ENCODE measurements at regions not wholly inside any gene's neighbourhood (a gene's known extent, or its start where the extent isn't known, plus 50 kb on each side); places are given as distances from the start of the nearest gene placed in this dataset.
"Not testable (repeated sequence)": the region's sequence is repeated elsewhere in the genome, so short reads cannot be mapped to it uniquely, and the experiment has no call there.

GRCh38 chr2:147603876-147604275 is 241.0 kb upstream of the ACVR2A start:
- DNase-seq (ENCODE audit: low read depth) (no peak), FAIRE-seq (no peak)
- Histone ChIP-seq H3K27me3 (ENCODE audit: control insufficient read depth, insufficient read depth, low read length) (no peaks in the 10 kb centered on the region), H3K36me3 (ENCODE audit: control insufficient read depth, insufficient read depth, low read length) (no peaks in the 10 kb centered on the region), H3K4me3 (ENCODE audit: low read depth, low read length) (no peak overlapping the region)
- TF ChIP-seq, protein P1, sequence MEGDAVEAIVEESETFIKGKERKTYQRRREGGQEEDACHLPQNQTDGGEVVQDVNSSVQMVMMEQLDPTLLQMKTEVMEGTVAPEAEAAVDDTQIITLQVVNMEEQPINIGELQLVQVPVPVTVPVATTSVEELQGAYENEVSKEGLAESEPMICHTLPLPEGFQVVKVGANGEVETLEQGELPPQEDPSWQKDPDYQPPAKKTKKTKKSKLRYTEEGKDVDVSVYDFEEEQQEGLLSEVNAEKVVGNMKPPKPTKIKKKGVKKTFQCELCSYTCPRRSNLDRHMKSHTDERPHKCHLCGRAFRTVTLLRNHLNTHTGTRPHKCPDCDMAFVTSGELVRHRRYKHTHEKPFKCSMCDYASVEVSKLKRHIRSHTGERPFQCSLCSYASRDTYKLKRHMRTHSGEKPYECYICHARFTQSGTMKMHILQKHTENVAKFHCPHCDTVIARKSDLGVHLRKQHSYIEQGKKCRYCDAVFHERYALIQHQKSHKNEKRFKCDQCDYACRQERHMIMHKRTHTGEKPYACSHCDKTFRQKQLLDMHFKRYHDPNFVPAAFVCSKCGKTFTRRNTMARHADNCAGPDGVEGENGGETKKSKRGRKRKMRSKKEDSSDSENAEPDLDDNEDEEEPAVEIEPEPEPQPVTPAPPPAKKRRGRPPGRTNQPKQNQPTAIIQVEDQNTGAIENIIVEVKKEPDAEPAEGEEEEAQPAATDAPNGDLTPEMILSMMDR (IDR thresholded peaks at IDR 0.05; ENCODE audit: insufficient read depth, low read length, severe bottlenecking) = no peak

DNA sequence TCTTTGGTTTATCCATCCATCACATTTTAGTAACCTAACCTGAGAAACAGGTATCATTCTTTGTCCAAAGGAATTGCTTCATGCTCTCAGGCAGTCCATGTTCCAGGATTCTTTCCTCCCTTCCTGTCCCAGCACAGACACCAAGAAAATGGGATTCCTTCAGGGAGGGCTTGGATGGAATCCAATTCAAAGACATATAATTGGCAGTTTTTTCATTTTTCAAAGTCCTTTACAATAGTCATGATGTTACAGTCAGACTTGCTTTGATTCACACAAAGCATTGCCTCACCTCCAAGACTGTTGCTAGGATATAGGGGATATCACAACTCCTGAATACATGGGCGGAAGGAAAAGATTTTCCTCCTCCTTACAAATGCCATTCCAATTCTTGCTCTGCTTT is 241.4 kb upstream of the ACVR2A start:
- peak; percentile 25 for DNase-seq (ENCODE audit: low read depth)
- Histone ChIP-seq H3K36me3 (ENCODE audit: control insufficient read depth, insufficient read depth, low read length) (no peaks in the 10 kb centered on the region), H3K27me3 (ENCODE audit: control insufficient read depth, insufficient read depth, low read length) (no peaks in the 10 kb centered on the region), H3K4me3 (ENCODE audit: low read depth, low read length) (no peak overlapping the region)
- TF ChIP-seq, protein P1 (IDR thresholded peaks at IDR 0.05; ENCODE audit: insufficient read depth, low read length, severe bottlenecking) = no peak
- no peak for FAIRE-seq

DNA sequence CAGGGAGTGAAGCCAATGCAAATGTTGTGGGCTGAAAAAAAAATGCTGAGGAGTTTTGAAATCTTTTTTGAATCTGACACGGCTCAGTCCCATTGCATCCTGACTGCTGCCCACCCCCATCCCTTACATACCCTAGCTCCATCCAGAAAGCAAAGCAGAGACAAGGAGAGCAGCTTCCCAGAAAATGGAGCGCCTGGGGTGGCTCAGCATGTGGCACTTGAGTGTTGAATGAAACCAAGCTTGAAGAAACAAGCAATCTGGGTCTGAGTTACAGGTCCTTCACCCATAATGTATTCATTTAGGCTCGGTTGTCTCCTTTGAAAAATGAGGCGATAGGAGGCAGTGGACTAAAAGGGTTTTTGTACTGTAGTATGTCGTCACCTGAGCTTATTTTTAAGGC is 244.2 kb upstream of the ACVR2A start:
- no peak for DNase-seq (ENCODE audit: low read depth)
- no peaks in the 10 kb centered on the region for H3K27me3 ChIP-seq (ENCODE audit: control insufficient read depth, insufficient read depth, low read length)
- no peak for FAIRE-seq
- TF ChIP-seq, protein P1 (IDR thresholded peaks at IDR 0.05; ENCODE audit: insufficient read depth, low read length, severe bottlenecking) = no peak
- H3K4me3 ChIP-seq (ENCODE audit: low read depth, low read length) = no peak overlapping the region
- H3K36me3 ChIP-seq (ENCODE audit: control insufficient read depth, insufficient read depth, low read length) = no peaks in the 10 kb centered on the region

DNA sequence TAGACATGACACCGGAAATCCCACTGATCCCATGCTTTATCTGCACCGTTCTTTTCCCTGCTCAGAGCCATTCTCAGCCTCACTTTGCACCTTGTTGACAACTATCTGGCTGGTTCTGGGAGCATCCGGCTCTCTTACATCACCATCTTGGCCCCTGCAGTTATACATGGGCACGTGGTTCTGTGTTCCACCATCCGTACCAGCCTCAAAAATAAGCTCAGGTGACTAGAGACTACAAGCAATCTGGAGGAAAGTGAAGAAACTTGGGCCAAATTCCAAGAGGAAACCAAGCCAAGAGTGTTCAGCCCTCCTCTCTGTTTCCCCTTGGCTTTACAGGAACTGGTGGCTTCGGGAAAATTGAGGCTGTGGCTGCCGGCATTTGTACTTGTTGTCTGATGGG is 244.6 kb upstream of the ACVR2A start:
- Histone ChIP-seq H3K4me3 (ENCODE audit: low read depth, low read length) (no peak overlapping the region), H3K27me3 (ENCODE audit: control insufficient read depth, insufficient read depth, low read length) (no peaks in the 10 kb centered on the region), H3K36me3 (ENCODE audit: control insufficient read depth, insufficient read depth, low read length) (no peaks in the 10 kb centered on the region)
- no peak for FAIRE-seq
- no peak for DNase-seq (ENCODE audit: low read depth)
- TF ChIP-seq, protein P1 (IDR thresholded peaks at IDR 0.05; ENCODE audit: insufficient read depth, low read length, severe bottlenecking) = no peak

DNA sequence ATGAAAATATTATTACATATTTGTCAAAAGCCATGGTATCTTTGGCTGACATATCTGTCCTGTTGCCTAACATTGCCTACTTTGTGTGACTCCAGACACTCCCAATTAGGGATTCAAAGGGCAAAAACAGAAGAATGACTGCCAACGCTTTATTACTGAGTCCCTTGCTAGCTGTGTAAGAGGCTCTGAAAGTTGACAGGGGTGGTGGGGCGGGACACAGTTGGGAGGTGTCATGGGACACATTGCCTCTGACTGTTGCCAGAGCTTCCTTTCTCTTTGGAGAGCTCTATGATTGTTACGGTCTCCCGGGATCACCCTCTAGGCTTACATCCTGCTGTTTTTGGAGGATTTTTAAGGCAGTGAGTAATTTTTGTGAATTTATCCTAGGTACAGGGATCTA is 249.6 kb upstream of the ACVR2A start:
- DNase-seq (ENCODE audit: low read depth) (no peak), FAIRE-seq (no peak)
- Histone ChIP-seq H3K36me3 (ENCODE audit: control insufficient read depth, insufficient read depth, low read length) (no peaks in the 10 kb centered on the region), H3K27me3 (ENCODE audit: control insufficient read depth, insufficient read depth, low read length) (no peaks in the 10 kb centered on the region), H3K4me3 (ENCODE audit: low read depth, low read length) (no peak overlapping the region)
- TF ChIP-seq, protein P1 (IDR thresholded peaks at IDR 0.05; ENCODE audit: insufficient read depth, low read length, severe bottlenecking) = no peak

GRCh38 chr2:147594038-147594437 is 250.8 kb upstream of the ACVR2A start:
- Histone ChIP-seq H3K4me3 (ENCODE audit: low read depth, low read length) (no peak overlapping the region), H3K27me3 (ENCODE audit: control insufficient read depth, insufficient read depth, low read length) (no peaks in the 10 kb centered on the region), H3K36me3 (ENCODE audit: control insufficient read depth, insufficient read depth, low read length) (no peaks in the 10 kb centered on the region)
- DNase-seq (ENCODE audit: low read depth) (no peak), FAIRE-seq (no peak)
- TF ChIP-seq, protein P1 (IDR thresholded peaks at IDR 0.05; ENCODE audit: insufficient read depth, low read length, severe bottlenecking) = no peak

- not testable (repeated sequence) for FAIRE-seq; H3K27me3 ChIP-seq (ENCODE audit: control insufficient read depth, insufficient read depth, low read length); DNase-seq (ENCODE audit: low read depth); H3K4me3 ChIP-seq (ENCODE audit: low read depth, low read length); H3K36me3 ChIP-seq (ENCODE audit: control insufficient read depth, insufficient read depth, low read length)
Measured at GRCh38 chr2:147592784-147593183, 252.0 kb upstream of the ACVR2A start.

Data from bronchial epithelial cell (primary cell).